MG63 (cell line): ENCODE measurements at regions not wholly inside any gene's neighbourhood (a gene's known extent, or its start where the extent isn't known, plus 50 kb on each side); places are given as distances from the start of the nearest gene placed in this dataset.

Source experiments
- DNase-seq: peaks from one replicate; pipeline ENCODE4 v3.0.0-alpha.2; 2020
- H3K27me3 ChIP-seq: fragments of 250-450 bp; sonication (Bioruptor Pico); 2 replicates; pipeline ENCODE4 v1.5.1; 2020; ENCODE audit warnings: mild to moderate bottlenecking, moderate library complexity
- H3K36me3 ChIP-seq: fragments of 250-450 bp; sonication (Bioruptor Pico); 2 replicates; pipeline ENCODE4 v1.5.1; 2020; ENCODE audit warnings: mild to moderate bottlenecking, moderate library complexity
- H3K4me3 ChIP-seq: fragments of 250-450 bp; sonication (Bioruptor Pico); 2 replicates; pipeline ENCODE4 v1.5.1; 2020; ENCODE audit warnings: mild to moderate bottlenecking, moderate library complexity
- H3K9me3 ChIP-seq: fragments of 250-450 bp; sonication (Bioruptor Pico); 2 replicates; pipeline ENCODE4 v1.5.1; 2020; ENCODE audit warnings: mild to moderate bottlenecking, moderate library complexity

DNA sequence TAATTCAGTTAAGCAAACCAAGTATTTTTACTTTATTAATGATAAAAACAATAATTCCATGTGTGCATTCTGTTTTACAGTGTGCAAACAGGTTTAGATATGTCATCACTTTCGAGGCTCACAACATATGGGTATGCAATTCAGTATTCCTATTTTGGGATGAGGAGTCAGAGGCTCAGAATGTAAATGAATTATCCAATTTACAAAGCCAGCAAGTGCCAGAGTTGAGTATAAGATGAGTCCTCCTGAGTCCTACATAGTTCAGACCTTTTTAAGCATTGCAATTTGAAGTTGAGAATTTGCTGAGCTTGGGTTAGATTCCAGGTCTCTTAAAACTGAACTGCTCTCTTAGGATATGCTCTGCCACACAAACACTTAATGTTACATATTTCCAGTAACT is 424.2 kb upstream of the ROBO2 start:
- no peak overlapping the region for H3K4me3 ChIP-seq
- H3K9me3 ChIP-seq: no peaks in the 10 kb centered on the region
- DNase-seq: no peak
- H3K36me3 ChIP-seq: no peaks in the 10 kb centered on the region
- H3K27me3 ChIP-seq: no peaks in the 10 kb centered on the region

DNA sequence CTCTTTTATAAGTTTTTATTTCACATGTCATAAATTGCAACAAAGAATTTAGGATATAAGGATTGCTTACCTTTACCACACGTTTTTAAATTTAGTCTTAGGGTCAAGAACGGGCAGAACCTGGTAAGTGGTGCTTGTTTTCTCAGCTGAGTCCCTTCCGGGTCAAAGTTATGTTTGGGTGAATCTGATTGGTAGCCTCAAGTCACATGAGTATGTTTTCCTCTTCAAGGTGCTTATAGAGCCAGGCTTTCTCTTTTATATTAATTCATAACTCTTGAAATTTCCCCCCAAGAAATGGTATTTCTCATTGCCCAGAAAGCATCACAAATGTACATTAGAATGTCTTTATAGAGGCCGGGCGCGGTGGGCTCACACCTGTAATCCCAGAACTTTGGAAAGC is 415.7 kb upstream of the ROBO2 start:
- H3K4me3 ChIP-seq: no peak overlapping the region
- no peaks in the 10 kb centered on the region for H3K27me3 ChIP-seq
- no peaks in the 10 kb centered on the region for H3K36me3 ChIP-seq
- no peaks in the 10 kb centered on the region for H3K9me3 ChIP-seq
- DNase-seq: no peak

DNA sequence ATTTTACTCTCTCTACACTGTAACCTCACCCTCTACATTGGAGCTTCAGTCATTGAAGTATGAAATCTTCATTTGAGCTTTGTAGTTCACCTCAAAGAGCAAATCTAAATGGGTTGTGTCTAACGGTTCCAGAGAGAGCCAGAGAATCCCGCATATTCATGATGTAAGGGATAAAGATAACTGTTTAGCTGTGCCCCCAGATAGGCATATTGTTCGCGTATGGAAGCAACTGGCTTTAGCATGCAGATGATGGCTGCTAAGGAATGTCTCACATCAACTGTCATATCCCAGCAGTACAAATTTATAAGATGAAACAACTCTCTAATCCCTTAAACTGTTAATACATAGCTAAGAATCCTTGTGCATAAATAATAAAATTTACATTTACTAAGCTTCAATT is 412.7 kb upstream of the ROBO2 start:
- no peak for DNase-seq
- no peaks in the 10 kb centered on the region for H3K9me3 ChIP-seq
- no peaks in the 10 kb centered on the region for H3K27me3 ChIP-seq
- H3K4me3 ChIP-seq: no peak overlapping the region
- no peaks in the 10 kb centered on the region for H3K36me3 ChIP-seq

- H3K36me3 ChIP-seq: no peaks in the 10 kb centered on the region
- H3K9me3 ChIP-seq: no peaks in the 10 kb centered on the region
- H3K4me3 ChIP-seq: no peak overlapping the region
- DNase-seq: no peak
- H3K27me3 ChIP-seq: no peaks in the 10 kb centered on the region
Measured at GRCh38 chr3:76631251-76631650, 408.6 kb upstream of the ROBO2 start.

GRCh38 chr3:76638006-76638405 is 401.9 kb upstream of the ROBO2 start:
- Histone ChIP-seq H3K9me3 (no peaks in the 10 kb centered on the region), H3K4me3 (no peak overlapping the region), H3K36me3 (no peaks in the 10 kb centered on the region), H3K27me3 (no peaks in the 10 kb centered on the region)
- no peak for DNase-seq

GRCh38 chr3:76643623-76644304 is 396.1 kb upstream of the ROBO2 start:
- DNase-seq: no peak
- H3K9me3 ChIP-seq: no peaks in the 10 kb centered on the region
- no peak overlapping the region for H3K4me3 ChIP-seq
- no peaks in the 10 kb centered on the region for H3K27me3 ChIP-seq
- no peaks in the 10 kb centered on the region for H3K36me3 ChIP-seq

- no peaks in the 10 kb centered on the region for H3K27me3 ChIP-seq
- DNase-seq: no peak
- no peak overlapping the region for H3K4me3 ChIP-seq
Measured at GRCh38 chr3:76644305-76644675, 395.6 kb upstream of the ROBO2 start.

DNA sequence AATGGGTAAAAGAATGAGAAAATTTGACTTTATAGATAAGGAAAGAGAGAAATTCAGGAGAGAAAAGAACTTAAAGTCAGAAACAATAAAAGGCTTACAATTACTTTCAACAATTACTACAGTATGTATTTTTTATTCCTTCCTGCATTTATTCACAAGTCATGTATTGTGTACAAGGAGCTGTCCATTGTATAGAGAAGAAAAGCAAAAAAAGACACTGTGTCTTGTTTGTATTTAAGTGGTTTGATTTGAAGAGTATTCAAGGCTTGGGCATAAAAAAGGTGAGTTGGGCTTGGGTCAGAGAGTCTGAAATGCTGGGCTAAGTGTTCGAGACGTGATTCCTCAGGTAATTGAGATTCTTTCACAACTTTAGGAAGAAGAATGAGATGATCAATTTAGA is 394.2 kb upstream of the ROBO2 start:
- no peaks in the 10 kb centered on the region for H3K27me3 ChIP-seq
- no peak overlapping the region for H3K4me3 ChIP-seq
- H3K36me3 ChIP-seq: no peaks in the 10 kb centered on the region
- no peaks in the 10 kb centered on the region for H3K9me3 ChIP-seq
- no peak for DNase-seq

More at GRCh38 chr3:76644305-76644675, 395.6 kb upstream of the ROBO2 start:
- H3K9me3 ChIP-seq: no peaks in the 10 kb centered on the region
- no peaks in the 10 kb centered on the region for H3K36me3 ChIP-seq

DNA sequence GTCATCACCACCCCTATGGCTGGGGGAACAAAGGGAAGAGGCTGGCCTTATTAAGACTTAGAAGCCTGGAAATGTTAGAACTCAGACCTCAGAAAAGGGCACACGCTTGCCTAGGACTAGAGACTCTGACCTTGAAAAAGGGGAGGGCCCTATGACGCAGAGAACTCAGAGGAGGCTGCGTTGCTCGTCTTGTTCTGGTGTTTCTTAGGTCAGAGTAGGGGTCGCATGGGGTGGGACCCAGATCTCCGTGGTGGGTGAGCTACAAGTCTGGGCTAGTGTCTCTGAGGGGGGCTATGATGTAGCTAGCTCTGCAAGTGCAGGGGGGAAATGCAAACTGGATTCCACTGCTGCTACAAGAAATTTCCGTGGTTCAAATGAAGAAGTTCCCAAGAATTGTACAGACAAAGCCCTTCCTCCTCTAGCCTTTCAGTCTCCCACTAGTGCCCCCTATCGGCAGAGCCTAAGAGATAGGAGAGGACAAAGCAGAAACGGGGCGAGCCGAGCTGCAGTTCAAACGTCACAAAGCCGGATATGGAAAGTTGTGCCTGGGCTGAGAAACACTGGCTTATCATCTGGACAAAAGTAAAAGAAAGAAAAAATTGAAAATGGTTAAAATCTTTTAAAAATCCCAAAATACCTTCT is 392.9 kb upstream of the ROBO2 start:
- no peaks in the 10 kb centered on the region for H3K27me3 ChIP-seq
- H3K9me3 ChIP-seq: no peaks in the 10 kb centered on the region
- DNase-seq: no peak
- no peaks in the 10 kb centered on the region for H3K36me3 ChIP-seq
- no peak overlapping the region for H3K4me3 ChIP-seq

DNA sequence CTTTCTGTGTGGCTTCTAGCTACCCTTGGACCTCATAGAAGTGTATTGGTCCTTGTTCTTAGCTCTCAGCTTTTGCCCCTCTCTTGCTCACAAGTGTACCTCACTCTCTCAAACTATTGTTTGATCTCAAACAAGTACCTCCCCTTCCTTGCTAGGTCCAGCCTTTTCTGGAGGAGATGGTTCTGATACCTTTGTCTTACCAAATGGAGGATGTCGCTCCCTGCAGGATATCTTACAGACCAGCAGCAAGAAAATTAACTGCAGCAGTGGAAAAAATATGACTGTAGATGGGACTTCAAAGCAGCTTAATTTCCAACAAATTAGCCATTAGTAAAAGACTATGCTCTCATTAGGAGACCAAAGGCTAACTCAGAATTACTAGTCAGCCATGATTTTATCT is 388.1 kb upstream of the ROBO2 start:
- H3K4me3 ChIP-seq: no peak overlapping the region
- no peaks in the 10 kb centered on the region for H3K9me3 ChIP-seq
- no peak for DNase-seq
- H3K36me3 ChIP-seq: no peaks in the 10 kb centered on the region
- no peaks in the 10 kb centered on the region for H3K27me3 ChIP-seq

DNA sequence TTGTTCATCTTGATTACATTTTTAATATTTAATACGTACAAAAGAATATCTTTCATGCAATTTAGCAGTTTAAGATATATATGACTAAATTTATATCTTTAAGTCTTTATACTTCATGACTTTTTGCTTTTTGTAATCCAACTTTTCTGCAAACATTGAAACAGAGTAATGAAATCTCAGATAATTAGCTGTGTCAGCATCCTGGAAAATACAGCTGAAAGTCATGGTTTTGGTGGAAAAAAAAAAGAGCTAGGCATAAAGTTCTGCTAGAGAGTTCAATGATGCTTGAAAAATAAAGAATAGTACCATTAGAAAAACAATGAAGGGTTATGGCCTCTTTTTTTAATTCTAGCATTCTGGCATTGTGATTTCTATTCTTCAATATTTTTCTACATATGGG is 387.4 kb upstream of the ROBO2 start:
- no peaks in the 10 kb centered on the region for H3K9me3 ChIP-seq
- no peak overlapping the region for H3K4me3 ChIP-seq
- no peak for DNase-seq
- no peaks in the 10 kb centered on the region for H3K36me3 ChIP-seq
- H3K27me3 ChIP-seq: no peaks in the 10 kb centered on the region

DNA sequence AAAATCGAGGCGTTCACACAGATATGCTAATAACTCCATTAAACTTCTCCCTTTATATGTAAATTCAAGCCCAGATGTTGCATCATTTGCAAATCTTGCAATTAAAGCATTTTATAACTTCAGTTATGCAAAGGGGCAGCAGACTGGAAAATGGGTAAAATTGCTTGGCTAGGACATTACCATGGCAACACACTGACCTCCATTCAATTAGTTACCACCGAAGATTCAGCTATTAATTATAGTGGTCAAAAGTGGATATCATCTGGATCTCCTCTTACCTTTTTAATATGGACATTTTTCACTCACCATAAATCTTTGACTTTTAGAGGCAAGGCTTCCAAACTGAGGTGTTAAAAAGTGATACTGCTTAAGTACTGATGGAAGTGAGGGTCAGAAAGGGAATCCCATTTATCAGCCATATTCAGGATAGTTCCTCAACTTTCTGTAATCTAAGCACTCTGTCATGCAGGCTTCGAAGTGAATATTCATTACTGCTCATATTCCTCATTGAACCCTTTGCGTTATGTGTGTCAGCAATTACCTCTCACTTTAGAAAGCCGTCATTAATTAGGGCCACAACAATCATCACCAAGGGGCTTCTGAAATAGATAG is 386.2 kb upstream of the ROBO2 start:
- DNase-seq: no peak
- no peak overlapping the region for H3K4me3 ChIP-seq
- no peaks in the 10 kb centered on the region for H3K36me3 ChIP-seq
- no peaks in the 10 kb centered on the region for H3K9me3 ChIP-seq
- no peaks in the 10 kb centered on the region for H3K27me3 ChIP-seq

DNA sequence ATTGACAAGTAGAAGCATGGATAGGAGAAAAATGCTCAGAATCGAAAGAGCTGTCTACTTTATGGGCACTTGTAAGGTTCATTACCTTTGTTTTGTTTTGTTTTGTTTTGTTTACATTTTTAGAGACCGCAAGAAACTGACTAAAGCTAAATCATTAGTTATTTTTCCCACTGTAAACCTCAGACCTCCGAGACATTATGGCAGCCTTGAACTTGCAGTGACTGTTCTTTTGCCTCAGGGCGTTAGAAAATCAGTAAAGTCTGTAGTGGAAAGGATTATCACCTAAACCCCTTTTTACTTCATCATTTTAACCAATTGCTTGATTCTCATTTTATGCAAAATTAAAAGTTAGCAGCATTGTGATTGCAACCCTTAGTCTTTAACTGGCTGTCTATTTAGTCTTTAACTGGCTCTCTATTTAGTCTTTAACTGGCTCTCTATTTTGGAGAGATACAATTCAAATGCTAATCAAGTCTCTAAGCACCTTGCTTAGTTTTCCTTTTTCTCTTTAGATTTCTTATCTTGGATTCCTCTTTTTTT is 383.3 kb upstream of the ROBO2 start:
- Histone ChIP-seq H3K27me3 (no peaks in the 10 kb centered on the region), H3K4me3 (no peak overlapping the region), H3K9me3 (no peaks in the 10 kb centered on the region), H3K36me3 (no peaks in the 10 kb centered on the region)
- DNase-seq: no peak

DNA sequence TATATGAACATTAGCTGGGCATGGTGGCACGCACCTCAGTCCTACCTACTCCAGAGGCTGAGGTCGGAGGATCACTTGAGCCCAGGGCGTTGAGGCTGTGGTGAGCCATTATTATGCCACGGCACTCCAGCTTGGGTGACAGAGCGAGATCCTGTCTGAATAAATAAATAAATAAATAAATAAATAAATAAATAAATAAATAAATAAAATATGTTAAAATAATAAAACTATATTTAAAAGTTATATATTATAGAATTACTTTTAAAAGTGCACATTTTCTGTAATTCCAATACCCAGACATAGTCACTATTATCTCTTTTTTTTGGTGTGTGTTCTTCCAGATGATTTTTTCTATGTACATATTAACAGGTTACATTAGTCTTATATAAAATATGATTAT is 382.0 kb upstream of the ROBO2 start:
- H3K27me3 ChIP-seq: no peaks in the 10 kb centered on the region
- H3K36me3 ChIP-seq: no peaks in the 10 kb centered on the region
- no peak for DNase-seq
- H3K9me3 ChIP-seq: no peaks in the 10 kb centered on the region
- no peak overlapping the region for H3K4me3 ChIP-seq

DNA sequence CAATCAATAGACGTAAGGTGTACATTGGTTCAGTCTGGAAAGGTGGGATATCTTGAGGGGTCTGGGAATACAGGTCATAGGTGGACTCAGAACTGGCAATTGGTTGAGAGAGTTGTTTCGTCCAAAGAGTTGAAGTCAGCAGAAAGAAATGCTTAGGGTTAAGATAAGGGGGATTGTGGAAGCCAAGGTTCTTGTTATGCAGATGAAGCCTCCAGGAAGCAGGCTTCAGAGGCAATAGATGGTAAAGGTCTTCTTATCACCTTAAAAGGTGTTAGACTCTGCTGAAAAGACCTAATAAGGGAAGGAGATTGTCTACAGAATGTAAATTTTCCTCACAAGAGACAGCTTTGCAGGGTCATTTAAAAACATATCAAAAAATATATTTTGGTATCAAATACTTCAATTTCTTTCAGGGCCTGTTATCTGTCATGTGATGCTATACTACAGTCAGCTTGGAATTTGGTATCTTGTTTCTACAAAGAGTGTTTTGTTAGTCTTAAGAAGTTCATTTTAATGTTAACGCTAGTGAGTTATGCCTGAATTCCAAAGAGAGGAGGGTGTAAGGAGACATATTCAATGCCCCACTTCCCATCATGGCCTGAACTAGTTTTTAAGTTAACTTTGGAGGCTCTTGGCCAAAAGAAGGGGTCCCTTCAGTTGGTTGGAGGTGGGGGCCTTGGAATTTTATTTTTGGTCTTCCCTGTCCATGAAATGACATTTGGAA is 378.2 kb upstream of the ROBO2 start:
- DNase-seq: no peak
- Histone ChIP-seq H3K27me3 (no peaks in the 10 kb centered on the region), H3K9me3 (no peaks in the 10 kb centered on the region), H3K4me3 (no peak overlapping the region), H3K36me3 (no peaks in the 10 kb centered on the region)

- Histone ChIP-seq H3K9me3 (no peaks in the 10 kb centered on the region), H3K4me3 (no peak overlapping the region), H3K27me3 (no peaks in the 10 kb centered on the region), H3K36me3 (no peaks in the 10 kb centered on the region)
- no peak for DNase-seq
Measured at GRCh38 chr3:76664816-76665215, 375.1 kb upstream of the ROBO2 start.

- Histone ChIP-seq H3K36me3 (no peaks in the 10 kb centered on the region), H3K27me3 (no peaks in the 10 kb centered on the region), H3K4me3 (no peak overlapping the region), H3K9me3 (no peaks in the 10 kb centered on the region)
- DNase-seq: no peak
Measured at GRCh38 chr3:76668653-76669052, 371.2 kb upstream of the ROBO2 start.
